NCI-H187 treated with DMSO at 0.1 percent for 48 hours (cell line): ENCODE measurements at regions not wholly inside any gene's neighbourhood (a gene's known extent, or its start where the extent isn't known, plus 50 kb on each side); places are given as distances from the start of the nearest gene placed in this dataset.
"Not testable (repeated sequence)": the region's sequence is repeated elsewhere in the genome, so short reads cannot be mapped to it uniquely, and the experiment has no call there.

Experiments used
- DNase-seq: peaks from one replicate; lab custom pipeline; 2025; lab: John Stamatoyannopoulos, UW

- no peak for DNase-seq
Measured at GRCh38 chr17:68097161-68097805, 61.7 kb downstream of the KPNA2 start.

- DNase-seq, result not testable (repeated sequence)
Measured at GRCh38 chr17:68099341-68099753, 63.8 kb downstream of the KPNA2 start.

DNA sequence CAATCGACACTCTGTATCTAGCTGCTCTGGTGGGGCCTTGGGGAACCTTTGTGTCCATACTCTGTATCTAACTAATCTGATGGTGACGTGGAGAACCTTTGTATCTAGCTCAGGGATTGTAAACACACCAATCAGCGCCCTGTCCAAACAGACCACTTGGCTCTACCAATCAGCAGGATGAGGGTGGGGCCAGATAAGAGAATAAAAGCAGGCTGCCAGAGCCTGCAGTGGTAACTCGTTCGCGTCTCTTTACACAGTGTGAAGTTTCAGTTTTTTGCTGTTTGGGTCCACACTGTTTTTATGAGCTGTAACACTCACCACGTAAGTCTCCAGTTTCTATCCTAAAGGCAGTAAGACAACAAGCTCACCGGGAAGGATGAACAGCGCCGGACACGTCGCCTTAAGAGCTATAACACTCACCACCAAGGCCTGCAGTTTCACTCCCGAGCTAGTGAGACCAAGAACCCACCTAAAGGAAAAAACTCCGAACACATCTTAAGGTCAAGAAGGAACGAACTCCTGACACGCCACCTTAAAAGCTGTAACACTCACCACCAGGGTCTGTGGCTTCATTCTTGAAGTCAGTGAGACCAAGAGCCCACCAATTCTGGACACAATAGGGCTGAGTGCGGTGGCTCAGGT is 64.6 kb downstream of the KPNA2 start:
- DNase-seq, result no peak

DNA sequence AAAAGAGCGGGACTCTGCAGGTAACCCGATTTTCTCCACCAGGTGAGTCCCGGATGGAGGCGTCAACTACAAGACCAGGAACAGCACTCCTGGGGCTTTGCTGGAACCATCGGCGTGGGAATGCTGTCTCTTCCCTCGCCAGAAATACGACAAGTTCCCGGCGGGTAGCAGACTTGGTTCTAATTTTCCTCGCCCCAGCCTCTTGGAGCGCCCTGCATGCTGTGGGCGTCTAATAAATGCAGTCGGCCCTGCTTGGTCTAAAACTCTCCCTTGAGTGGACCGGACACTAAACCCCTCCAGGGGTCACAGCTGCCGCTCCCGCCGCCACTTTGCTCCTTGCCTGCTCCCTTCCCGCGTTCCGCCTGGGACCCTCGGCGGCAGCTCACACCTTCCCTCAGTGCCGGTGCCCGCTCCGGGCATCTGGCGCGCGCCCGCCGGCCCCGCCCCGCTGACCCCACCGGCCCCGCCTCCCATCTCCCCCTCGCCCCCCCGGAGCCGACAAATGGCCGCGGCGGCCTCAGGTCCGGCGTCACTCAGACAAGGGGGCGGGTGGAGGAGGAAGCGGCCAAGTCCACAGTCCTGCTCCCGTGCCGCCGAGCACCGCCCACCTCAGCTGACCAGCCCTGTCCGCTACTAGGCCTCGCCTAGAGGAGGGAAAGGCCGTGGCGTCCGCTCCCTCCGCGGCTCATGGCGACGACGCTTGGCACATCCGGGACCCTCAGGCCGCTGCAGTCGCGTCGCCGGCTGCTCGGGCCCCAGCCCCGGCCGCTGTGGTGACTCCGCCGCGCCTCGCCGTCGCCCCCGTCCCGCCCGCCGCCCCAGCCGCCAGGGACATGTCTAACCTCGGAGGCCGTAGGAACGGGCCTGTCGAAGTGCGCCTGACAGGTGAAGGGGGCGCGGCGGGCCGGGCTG is 65.8 kb downstream of the KPNA2 start:
- peak; percentile 58 for DNase-seq

GRCh38 chr17:68101987-68102314 is 66.4 kb downstream of the KPNA2 start:
- DNase-seq, result no peak

GRCh38 chr17:68102318-68102758 is 66.8 kb downstream of the KPNA2 start:
- no peak for DNase-seq

DNA sequence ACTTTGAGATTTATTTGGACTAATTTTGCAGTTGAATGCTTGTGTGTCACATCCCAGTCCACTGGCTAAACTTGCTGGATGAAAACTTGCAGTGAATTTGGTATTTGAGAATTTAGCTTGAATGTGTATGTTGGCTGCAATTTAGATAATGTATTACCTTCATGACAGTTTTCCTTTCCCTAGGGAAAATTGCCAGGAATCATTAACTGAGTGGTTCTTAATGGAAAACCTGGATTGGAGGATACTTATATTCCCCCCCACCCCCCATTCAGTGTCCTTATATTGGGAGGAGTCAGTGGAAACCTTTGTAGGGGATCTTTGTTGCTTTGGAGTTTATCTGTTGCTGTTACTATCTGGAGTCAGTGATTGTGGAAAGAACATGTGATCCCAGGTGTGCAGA is 67.6 kb downstream of the KPNA2 start:
- DNase-seq, result no peak

GRCh38 chr17:68106085-68106484 is 70.5 kb downstream of the KPNA2 start:
- no peak for DNase-seq

DNA sequence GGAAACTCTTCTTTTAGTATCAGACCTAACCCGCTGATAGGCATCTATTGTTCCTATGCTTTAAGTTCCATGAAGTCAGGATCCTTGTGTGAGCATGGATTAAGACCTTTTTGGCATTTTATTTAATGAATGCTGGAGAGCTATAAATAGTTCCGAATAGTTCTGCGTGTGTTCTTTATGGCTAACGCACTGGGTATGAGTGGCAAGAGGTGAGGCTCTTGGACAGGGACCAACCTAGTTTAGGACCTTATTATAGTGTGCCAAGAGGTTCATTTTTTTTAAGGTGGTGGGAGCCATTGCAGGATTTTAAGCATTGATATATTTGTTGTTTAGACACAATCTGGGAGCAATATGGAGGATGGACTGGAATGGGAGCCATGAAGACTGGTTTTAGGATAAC is 71.8 kb downstream of the KPNA2 start:
- DNase-seq, result no peak

DNA sequence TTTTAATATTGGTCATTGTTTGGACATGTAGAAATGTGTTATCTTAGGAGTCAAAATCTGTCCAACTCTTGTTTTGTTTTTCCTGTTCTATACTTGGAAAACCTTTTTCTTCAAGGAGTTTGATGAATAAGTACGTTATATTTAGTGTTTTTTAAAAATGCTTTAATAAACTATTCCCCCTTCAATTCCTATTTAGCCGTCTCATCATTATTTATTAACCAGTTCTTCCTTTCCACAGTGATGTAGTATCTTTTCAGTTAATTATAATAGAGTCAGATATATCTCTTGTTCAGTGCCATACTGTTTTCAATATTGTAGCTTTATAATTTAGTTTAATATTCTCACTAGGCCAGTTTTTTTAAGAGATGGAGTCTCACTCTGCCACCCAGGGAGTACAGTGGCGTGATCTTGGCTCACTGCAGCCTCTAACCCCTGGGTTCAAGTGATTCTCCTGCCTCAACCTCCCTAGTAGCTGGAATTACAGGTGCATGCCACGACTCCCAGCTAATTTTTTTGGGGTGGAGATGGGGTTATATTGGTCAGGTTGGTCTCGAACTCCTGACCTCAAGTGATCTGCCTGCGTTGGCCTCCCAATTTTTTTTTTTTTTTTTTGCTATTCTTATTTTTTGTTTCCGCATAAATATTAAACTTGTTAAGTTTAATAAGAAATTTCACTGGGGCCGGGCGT is 72.9 kb downstream of the KPNA2 start:
- DNase-seq, result no peak

DNA sequence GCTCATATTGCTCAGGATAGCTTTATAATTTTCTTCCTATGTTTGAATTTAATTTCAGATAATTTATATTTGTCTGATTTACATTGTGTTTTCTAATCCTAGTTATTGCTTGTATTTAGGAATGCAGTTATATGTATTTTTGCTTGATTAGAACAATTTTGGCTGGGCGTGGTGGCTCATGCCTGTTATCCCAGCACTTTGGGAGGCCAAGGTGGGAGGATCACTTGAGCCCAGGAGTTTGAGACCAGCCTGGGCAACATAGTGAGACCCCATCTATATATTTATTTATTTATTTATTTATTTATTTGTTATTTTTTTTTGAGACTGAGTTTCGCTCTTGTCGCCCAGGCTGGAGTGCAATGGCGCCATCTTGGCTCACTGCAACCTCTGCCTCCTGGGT is 73.9 kb downstream of the KPNA2 start:
- DNase-seq, result not testable (repeated sequence)

DNA sequence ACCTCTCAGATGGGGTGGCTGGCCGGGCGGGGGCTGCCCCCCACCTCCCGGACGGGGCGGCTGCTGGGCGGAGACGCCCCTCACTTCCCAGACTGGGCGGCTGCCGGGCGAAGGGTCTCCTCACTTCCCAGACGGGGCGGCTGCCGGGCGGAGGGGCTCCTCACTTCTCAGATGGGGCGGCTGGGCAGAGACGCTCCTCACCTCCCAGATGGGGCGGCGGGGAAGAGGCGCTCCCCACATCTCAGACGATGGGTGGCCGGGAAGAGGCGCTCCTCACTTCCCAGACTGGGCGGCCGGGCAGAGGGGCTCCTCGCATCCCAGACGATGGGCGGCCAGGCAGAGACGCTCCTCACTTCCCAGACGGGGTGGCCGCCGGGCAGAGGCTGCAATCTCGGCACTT is 80.7 kb downstream of the KPNA2 start:
- DNase-seq, result not testable (repeated sequence)

GRCh38 chr17:68122587-68122986 is 87.1 kb downstream of the KPNA2 start:
- no peak for DNase-seq

DNA sequence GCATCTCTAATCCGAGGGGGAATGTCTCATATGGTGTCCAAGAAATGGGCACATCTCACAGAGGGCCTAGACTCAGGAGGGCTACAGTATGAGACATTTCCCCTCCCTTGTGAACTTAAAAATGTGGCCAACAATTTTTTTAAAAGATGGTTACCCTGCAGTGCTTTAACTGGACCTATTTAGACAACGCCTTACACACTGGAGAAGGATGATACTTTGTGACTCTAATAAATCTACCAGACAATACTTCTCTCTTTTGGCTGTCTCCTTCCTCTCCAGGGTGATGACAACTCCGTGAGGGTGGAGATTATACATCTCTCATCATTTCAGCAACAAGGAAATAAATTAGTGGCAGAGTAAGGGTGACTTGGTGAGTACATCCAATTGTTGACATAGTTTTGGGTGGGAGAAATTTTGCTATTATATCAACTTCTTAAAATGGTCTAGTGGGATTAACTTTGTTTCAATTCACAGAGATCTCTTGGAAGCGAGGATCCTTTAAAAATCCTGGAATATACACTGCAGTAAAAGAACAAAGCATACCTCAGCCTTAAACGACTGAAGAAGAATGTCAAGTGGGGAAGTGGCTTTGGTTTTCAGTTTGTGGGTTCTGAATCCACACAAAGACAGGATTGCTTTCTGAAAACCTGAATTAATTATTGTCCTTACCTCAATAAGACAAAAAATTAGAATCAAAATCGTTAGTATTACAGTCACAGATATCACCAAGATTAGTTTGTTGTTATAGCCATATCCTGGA is 89.8 kb downstream of the KPNA2 start:
- no peak for DNase-seq

DNA sequence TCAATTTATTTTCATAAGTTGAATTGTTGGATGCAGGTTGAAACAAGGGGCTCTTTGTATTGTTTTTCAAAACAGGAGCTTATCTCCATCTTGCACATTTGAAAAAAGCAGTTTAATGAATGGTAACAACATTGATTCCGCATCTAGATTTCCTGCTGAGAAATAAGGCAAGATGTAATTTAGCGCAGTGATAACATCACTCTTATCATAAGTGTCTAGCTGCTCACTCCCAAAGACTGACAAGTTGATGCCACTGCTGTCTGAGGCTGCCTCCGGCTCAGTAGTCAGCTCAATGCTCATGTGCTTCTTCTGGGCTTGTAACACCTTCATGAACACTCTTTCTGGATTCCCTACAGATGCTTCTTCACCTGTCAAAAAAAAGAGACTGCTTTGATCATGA is 92.4 kb downstream of the KPNA2 start:
- DNase-seq, result no peak

GRCh38 chr17:68131456-68131855 is 95.9 kb downstream of the KPNA2 start:
- no peak for DNase-seq

GRCh38 chr17:68133346-68134045 is 98.0 kb downstream of the KPNA2 start:
- no peak for DNase-seq

GRCh38 chr17:68134046-68134637 is 98.6 kb downstream of the KPNA2 start:
- DNase-seq, result no peak

DNA sequence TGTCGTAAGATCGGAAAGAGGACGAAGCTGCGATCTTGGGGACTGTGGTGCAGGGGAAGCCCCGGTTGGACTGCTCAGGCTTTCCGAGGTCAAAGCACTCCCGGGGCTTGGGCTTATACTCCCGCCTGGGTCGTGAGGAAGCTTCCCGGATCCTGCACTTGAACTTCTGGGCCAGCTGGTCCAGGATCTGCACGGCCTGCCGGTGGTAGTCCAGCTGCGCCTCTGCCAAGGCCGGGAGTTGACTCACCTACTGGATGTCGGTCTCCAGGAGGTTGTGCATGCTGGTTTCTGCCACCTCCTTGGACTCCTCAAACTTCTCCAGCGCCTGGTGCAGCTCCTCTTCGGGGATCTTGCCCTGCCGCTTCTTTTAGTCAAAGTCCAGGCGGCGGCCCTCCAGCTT is 99.2 kb downstream of the KPNA2 start:
- DNase-seq, result no peak

DNA sequence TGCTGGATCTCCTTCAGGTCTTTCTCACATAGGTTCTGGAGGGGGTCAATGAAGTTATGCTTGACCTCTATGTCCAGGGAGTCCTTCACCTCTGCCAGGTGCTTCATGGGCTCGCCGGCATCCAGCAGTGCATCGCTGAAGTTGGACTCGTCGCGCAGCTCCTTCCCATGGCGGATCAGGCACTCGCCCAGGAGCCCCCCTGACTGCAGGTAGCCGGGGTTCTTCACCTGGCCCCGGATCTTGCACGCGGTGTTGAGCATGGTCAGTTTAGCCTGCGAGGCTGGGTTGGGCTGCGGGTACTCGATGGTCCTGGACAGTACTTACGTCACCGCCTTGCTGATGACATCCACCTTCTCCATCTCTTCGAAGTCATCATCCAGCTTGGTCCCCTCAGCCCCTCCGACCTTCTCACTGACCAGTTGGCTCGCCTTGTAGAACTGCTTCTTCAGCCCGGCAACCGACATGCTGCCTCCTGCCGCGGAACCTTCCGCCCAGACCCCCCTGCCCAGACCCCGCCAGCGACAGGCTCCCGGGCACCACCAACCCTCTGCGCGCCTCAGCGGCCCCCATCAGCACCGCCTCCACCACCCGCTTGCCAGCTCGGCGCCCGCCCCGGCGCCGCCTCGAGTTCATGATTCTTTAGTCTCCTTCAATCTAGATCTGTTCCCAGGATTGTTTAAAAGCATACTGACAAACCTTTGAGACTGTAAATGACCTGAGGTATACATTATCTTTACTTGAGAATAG is 99.8 kb downstream of the KPNA2 start:
- DNase-seq, result no peak
